ENCODE measurements at regions not wholly inside any gene's neighbourhood (a gene's known extent, or its start where the extent isn't known, plus 50 kb on each side); places are given as distances from the start of the nearest gene placed in this dataset.

DNA sequence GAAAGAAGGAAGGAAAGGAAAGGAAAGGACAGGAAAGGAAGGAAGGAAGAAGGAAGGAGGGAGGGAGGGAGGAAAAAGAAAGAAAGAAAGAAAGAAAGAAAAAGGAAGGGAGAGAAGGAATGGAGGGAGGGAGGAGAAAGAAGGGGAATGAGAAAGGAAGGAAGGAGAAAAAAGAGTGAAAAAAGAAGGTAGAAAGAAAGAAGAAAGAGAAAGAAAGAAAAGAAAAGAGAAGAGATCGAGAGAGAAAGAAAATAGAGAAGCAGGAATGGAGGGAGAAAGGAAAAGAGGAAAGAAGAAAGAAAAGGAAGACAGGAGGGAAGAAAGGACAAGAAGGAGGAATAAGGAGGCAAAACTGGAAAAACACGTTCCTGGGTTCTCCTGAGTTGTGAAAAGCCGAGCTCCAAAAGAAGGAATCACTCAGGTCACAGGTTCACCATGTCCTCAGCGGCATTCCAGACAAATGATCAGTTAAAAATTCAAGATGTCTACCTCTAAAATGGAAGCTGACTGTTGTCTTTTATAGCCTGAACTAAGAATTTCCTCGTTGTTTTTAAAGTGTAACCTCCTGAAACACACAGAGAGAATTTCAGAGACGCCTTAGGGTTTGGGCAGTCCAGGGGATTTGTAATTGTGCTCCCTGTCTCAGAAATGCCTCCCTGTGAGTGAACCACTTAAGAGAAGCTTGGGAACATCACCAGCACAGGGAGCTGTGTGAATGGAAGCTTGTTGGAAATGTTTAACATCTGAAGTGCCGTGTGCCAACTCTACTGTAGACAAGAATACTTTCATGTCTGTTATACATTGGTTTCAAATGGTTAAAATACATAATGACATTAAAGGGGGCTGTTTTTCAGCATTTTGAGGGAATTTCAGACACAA, 80.7 kb downstream of the INHBA start:
- no peak for TF ChIP-seq EZH2 (IDR thresholded peaks at IDR 0.05; ENCODE audit: low read depth, low read length, severe bottlenecking)
- TF ChIP-seq, protein P1, sequence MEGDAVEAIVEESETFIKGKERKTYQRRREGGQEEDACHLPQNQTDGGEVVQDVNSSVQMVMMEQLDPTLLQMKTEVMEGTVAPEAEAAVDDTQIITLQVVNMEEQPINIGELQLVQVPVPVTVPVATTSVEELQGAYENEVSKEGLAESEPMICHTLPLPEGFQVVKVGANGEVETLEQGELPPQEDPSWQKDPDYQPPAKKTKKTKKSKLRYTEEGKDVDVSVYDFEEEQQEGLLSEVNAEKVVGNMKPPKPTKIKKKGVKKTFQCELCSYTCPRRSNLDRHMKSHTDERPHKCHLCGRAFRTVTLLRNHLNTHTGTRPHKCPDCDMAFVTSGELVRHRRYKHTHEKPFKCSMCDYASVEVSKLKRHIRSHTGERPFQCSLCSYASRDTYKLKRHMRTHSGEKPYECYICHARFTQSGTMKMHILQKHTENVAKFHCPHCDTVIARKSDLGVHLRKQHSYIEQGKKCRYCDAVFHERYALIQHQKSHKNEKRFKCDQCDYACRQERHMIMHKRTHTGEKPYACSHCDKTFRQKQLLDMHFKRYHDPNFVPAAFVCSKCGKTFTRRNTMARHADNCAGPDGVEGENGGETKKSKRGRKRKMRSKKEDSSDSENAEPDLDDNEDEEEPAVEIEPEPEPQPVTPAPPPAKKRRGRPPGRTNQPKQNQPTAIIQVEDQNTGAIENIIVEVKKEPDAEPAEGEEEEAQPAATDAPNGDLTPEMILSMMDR (IDR thresholded peaks at IDR 0.05; ENCODE audit: control extremely low read depth in 1 of 3, insufficient read depth in 1 of 3, low read depth in 1 of 3, low read length in 3 of 3): no peak
- no peak for TF ChIP-seq JUND (IDR thresholded peaks at IDR 0.05; ENCODE audit: low read length)
- no peak for TF ChIP-seq SIX5 (IDR thresholded peaks at IDR 0.05; ENCODE audit: low read depth, low read length)
- TF ChIP-seq, protein P2, sequence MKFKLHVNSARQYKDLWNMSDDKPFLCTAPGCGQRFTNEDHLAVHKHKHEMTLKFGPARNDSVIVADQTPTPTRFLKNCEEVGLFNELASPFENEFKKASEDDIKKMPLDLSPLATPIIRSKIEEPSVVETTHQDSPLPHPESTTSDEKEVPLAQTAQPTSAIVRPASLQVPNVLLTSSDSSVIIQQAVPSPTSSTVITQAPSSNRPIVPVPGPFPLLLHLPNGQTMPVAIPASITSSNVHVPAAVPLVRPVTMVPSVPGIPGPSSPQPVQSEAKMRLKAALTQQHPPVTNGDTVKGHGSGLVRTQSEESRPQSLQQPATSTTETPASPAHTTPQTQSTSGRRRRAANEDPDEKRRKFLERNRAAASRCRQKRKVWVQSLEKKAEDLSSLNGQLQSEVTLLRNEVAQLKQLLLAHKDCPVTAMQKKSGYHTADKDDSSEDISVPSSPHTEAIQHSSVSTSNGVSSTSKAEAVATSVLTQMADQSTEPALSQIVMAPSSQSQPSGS (IDR thresholded peaks at IDR 0.05; ENCODE audit: low read length): no peak
- TF ChIP-seq, protein P3, sequence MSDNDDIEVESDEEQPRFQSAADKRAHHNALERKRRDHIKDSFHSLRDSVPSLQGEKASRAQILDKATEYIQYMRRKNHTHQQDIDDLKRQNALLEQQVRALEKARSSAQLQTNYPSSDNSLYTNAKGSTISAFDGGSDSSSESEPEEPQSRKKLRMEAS (IDR thresholded peaks at IDR 0.05): no peak
- TF ChIP-seq ZNF274 (IDR thresholded peaks at IDR 0.05; ENCODE audit: borderline replicate concordance, extremely low read depth, low read length): no peak
